HepG2 (cell line): ENCODE measurements at regions not wholly inside any gene's neighbourhood (a gene's known extent, or its start where the extent isn't known, plus 50 kb on each side); places are given as distances from the start of the nearest gene placed in this dataset.

Experiments
- ATAC-seq: fragments of 200-7000 bp; cut with Tn5 transposase; 3 replicates; pipeline ENCODE4 v1.9.1; 2020; ENCODE audit warnings: mild to moderate bottlenecking, moderate library complexity
- BruUV-seq: library from RNA; stranded (reverse); fragments of 400-500 nt; replicated peaks from 2 replicates; lab custom pipeline; 2021; lab: Mats Ljungman, UMichigan
- CTCF ChIA-PET: fragments of 300-600 bp; formaldehyde crosslinking; extraction: SDS; loops from one replicate; lab custom pipeline; 2021; ENCODE audit warnings: low total read pairs, inconsistent platforms, low intra/inter-chr PET ratio; lab: Yijun Ruan, JAX
- POLR2A ChIA-PET: fragments of 350-600 bp; sonication (Branson Sonifier 250); formaldehyde crosslinking; loops from one replicate; lab custom pipeline; 2020; ENCODE audit warnings: antibody characterized with exemption, inconsistent platforms; lab: Yijun Ruan, JAX
- DNase-seq: peaks from one replicate; pipeline ENCODE4 v3.0.0-alpha.2; 2015; ENCODE audit warnings: low spot score
- FAIRE-seq: peaks from 3 replicates; lab custom pipeline; 2011; peaks lifted over from hg19 to GRCh38; lab: Jason Lieb, UNC
- H2AFZ ChIP-seq: one replicate; pipeline ENCODE4 v1.6.1; 2011; ENCODE audit warnings: low read length, inconsistent platforms
- H3K27ac ChIP-seq: fragments of 300-600 bp; 3 replicates; pipeline ENCODE4 v1.8.0; 2011; ENCODE audit warnings: mixed run types, mild to moderate bottlenecking, mixed read lengths, low read length, inconsistent platforms; ENCODE audit not compliant: insufficient read depth; ENCODE audit errors: extremely low read length
- H3K27me3 ChIP-seq, 2 experiments: fragments of 200-600 bp in 1 of 2; 2 replicates in 1 of 2; 3 replicates in 1 of 2; pipeline versions ENCODE4 v1.6.0 to v1.8.0; 2011; ENCODE audit warnings: low read length in 2 of 2, mild to moderate bottlenecking in 2 of 2, moderate library complexity in 2 of 2, inconsistent platforms in 1 of 2; ENCODE audit not compliant: insufficient read depth in 2 of 2, control insufficient read depth in 1 of 2
- H3K36me3 ChIP-seq, 2 experiments: fragments of 200-600 bp in 1 of 2; replicated peaks in 1 of 2; 2 replicates in 1 of 2; 3 replicates in 1 of 2; pipeline versions ENCODE4 v1.5.1 to v1.8.0; 2011; ENCODE audit warnings: low read length in 2 of 2, inconsistent platforms in 1 of 2; ENCODE audit not compliant: insufficient read depth in 2 of 2, control insufficient read depth in 1 of 2
- H3K4me1 ChIP-seq: 2 replicates; pipeline ENCODE4 v1.5.1; 2012; ENCODE audit warnings: low read length, inconsistent platforms; ENCODE audit not compliant: insufficient read depth
- H3K4me2 ChIP-seq: 2 replicates; pipeline ENCODE4 v1.6.0; 2011; ENCODE audit warnings: low read depth, low read length, inconsistent platforms
- H3K4me3 ChIP-seq, 3 experiments: fragments of 200-600 bp in 1 of 3; sonication (generic), shearing (Covaris generic) in 1 of 3; replicated peaks in 1 of 3; 2 replicates each; pipeline ENCODE4 v1.5.1; 2011 to 2016; ENCODE audit warnings: low read length in 3 of 3, inconsistent platforms in 2 of 3, low read depth in 2 of 3, mild to moderate bottlenecking in 2 of 3, control low read depth in 1 of 3, mixed read lengths in 1 of 3; ENCODE audit not compliant: insufficient read depth in 1 of 3
- H3K79me2 ChIP-seq: one replicate; pipeline ENCODE4 v1.6.1; 2011; ENCODE audit warnings: low read length, inconsistent platforms; ENCODE audit not compliant: insufficient read depth
- H3K9ac ChIP-seq: 2 replicates; pipeline ENCODE4 v1.6.0; 2011; ENCODE audit warnings: mild to moderate bottlenecking, low read depth, low read length, inconsistent platforms; ENCODE audit not compliant: insufficient read depth
- H3K9me3 ChIP-seq: 2 replicates; pipeline ENCODE4 v1.5.1; 2012; ENCODE audit warnings: mild to moderate bottlenecking, low read length
- H4K20me1 ChIP-seq: 2 replicates; pipeline ENCODE4 v1.6.0; 2011; ENCODE audit warnings: inconsistent platforms, mild to moderate bottlenecking, low read length, moderate library complexity; ENCODE audit not compliant: insufficient read depth
- ARNT2 ChIP-seq: sonication (generic); formaldehyde crosslinking; IDR thresholded peaks from 2 replicates; pipeline ENCODE4 v1.8.0; 2022; ENCODE audit warnings: mild to moderate bottlenecking, low read depth, missing genetic modification reagents, moderate library complexity
- ASH2L ChIP-seq: fragments of 300-600, 200-600 bp; sonication (generic); IDR thresholded peaks from 2 replicates; pipeline ENCODE4 v1.7.0; 2017; ENCODE audit warnings: low read depth, mild to moderate bottlenecking, moderate library complexity, mixed read lengths, low read length; ENCODE audit not compliant: insufficient read length
- MLLT10 ChIP-seq: sonication (generic); formaldehyde crosslinking; IDR thresholded peaks from 2 replicates; pipeline ENCODE4 v1.4.0; 2020; ENCODE audit warnings: missing genetic modification reagents
- NBN ChIP-seq: fragments of 450-650 bp; conservative IDR thresholded peaks from 2 replicates; pipeline ENCODE4 v1.6.1; 2017
- RORA ChIP-seq: sonication (generic); formaldehyde crosslinking; IDR thresholded peaks from 2 replicates; pipeline ENCODE4 v1.5.0; 2020; ENCODE audit warnings: mild to moderate bottlenecking, missing genetic modification reagents, moderate library complexity
- SALL1 ChIP-seq: sonication (generic); formaldehyde crosslinking; IDR thresholded peaks from 2 replicates; pipeline ENCODE4 v1.8.0; 2022; ENCODE audit warnings: mild to moderate bottlenecking, missing genetic modification reagents
- STAG1 ChIP-seq: sonication (generic); formaldehyde crosslinking; IDR thresholded peaks from 2 replicates; pipeline ENCODE4 v1.4.0; 2020; ENCODE audit warnings: missing genetic modification reagents
- TEAD2 ChIP-seq: sonication (generic); formaldehyde crosslinking; IDR thresholded peaks from 2 replicates; pipeline ENCODE4 v1.9.0; 2021; ENCODE audit warnings: missing genetic modification reagents
- TEAD3 ChIP-seq: optimal IDR thresholded peaks from 2 replicates; pipeline ENCODE3; 2016; ENCODE audit warnings: borderline replicate concordance
- ZNF296 ChIP-seq: sonication (generic); formaldehyde crosslinking; conservative IDR thresholded peaks from 2 replicates; pipeline ENCODE4 v1.5.0; 2020; ENCODE audit warnings: mild to moderate bottlenecking, missing genetic modification reagents
- ZNF557 ChIP-seq: sonication (generic); formaldehyde crosslinking; IDR thresholded peaks from 2 replicates; pipeline ENCODE4 v1.4.0; 2020; ENCODE audit warnings: missing genetic modification reagents
- ZNF674 ChIP-seq: sonication (generic); formaldehyde crosslinking; IDR thresholded peaks from 2 replicates; pipeline ENCODE4 v1.5.0; 2020; ENCODE audit warnings: low read depth, mild to moderate bottlenecking, missing genetic modification reagents
- ZXDC ChIP-seq: sonication (generic); formaldehyde crosslinking; IDR thresholded peaks from 2 replicates; pipeline ENCODE4 v1.5.0; 2020; ENCODE audit warnings: mild to moderate bottlenecking, missing genetic modification reagents
- WGBS: methylation state at CpG from one replicate; pipeline ENCODE4 v1.1.6; 2017; ENCODE audit warnings: low lambda C conversion rate; 5-methylcytosine and 5-hydroxymethylcytosine counted together
- in situ Hi-C: cut with HindIII; loops from 2 replicates; pipeline ENCODE4 v1.10.0; 2017; ENCODE audit warnings: low pct_unique_long_range_greater_than_20kb; ENCODE audit not compliant: extremely low pct_ligation_motif_present
- intact Hi-C: fragments of 100-400 bp; cut with micrococcal nuclease; formaldehyde crosslinking; loops from one replicate; pipeline ENCODE4 v1.10.0; 2022; ENCODE audit not compliant: unreplicated experiment
- TF ChIP-seq, protein P1 (sequence below): sonication (generic); formaldehyde crosslinking; IDR thresholded peaks from 2 replicates; pipeline ENCODE4 v1.4.0; 2020; ENCODE audit warnings: missing genetic modification reagents, borderline replicate concordance
- TF ChIP-seq, protein P2 (sequence below): sonication (generic); IDR thresholded peaks from 2 replicates; pipeline ENCODE4 v1.6.1; 2016; ENCODE audit warnings: low read depth, borderline replicate concordance
- TF ChIP-seq, protein P3 (sequence below): sonication (generic); formaldehyde crosslinking; IDR thresholded peaks from 2 replicates; pipeline ENCODE4 v1.4.0; 2020; ENCODE audit warnings: missing genetic modification reagents, borderline replicate concordance

DNA sequence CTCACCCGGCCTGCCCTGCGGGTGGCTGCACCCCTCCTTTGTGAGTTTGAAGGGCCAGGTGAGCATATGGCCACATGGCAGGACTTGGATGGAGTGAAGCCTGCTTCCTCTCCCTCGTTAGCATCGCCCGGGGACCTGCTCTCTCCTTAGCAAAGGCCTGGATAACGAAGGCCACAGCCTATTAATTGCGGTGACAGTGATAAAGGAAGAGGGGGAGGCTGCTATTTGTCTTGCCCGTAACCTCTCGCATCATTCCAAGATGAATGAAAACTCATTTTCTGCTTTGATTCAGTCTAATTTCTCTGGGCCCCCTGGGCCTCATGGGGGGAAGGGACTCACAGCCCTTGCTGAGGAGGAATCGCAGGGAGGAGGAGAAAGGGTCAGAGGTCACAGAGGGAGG lies 68.5 kb upstream of the LHX1 start:
- no TSS peak for BruUV-seq

More for the DNA sequence above, 68.5 kb upstream of the LHX1 start:
- no peaks in the 10 kb centered on the region for H3K79me2 ChIP-seq
- H4K20me1 ChIP-seq = no peaks in the 10 kb centered on the region
- H3K4me1 ChIP-seq = no peaks in the 10 kb centered on the region
- no peak overlapping the region for H3K27ac ChIP-seq
- POLR2A ChIA-PET = no interaction called here
- H3K9ac ChIP-seq = no peak overlapping the region
- in situ Hi-C loops = no loop called here
- no peak for DNase-seq
- no peak for FAIRE-seq
- ATAC-seq = no peak
- H3K4me2 ChIP-seq = no peak overlapping the region
- intact Hi-C loops = no loop called here
- peaks cover 3 to 13% of the 10 kb centered on the region in 2 experiments; a peak in 2 of 5 replicates for H3K27me3 ChIP-seq
- TF ChIP-seq MLLT10 (CRISPR knock-in tag) = no peak
- no peak for TF ChIP-seq TEAD3 (CRISPR knock-in tag)
- TF ChIP-seq ZXDC = no peak
- no peak for TF ChIP-seq TEAD2
- TF ChIP-seq, protein P1, sequence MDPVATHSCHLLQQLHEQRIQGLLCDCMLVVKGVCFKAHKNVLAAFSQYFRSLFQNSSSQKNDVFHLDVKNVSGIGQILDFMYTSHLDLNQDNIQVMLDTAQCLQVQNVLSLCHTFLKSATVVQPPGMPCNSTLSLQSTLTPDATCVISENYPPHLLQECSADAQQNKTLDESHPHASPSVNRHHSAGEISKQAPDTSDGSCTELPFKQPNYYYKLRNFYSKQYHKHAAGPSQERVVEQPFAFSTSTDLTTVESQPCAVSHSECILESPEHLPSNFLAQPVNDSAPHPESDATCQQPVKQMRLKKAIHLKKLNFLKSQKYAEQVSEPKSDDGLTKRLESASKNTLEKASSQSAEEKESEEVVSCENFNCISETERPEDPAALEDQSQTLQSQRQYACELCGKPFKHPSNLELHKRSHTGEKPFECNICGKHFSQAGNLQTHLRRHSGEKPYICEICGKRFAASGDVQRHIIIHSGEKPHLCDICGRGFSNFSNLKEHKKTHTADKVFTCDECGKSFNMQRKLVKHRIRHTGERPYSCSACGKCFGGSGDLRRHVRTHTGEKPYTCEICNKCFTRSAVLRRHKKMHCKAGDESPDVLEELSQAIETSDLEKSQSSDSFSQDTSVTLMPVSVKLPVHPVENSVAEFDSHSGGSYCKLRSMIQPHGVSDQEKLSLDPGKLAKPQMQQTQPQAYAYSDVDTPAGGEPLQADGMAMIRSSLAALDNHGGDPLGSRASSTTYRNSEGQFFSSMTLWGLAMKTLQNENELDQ = no peak
- TF ChIP-seq STAG1 (CRISPR knock-in tag) = no peak
- no peak for TF ChIP-seq SALL1 (CRISPR knock-in tag)
- TF ChIP-seq ASH2L = no peak
- no peak for TF ChIP-seq ZNF557
- TF ChIP-seq ZNF674 (CRISPR knock-in tag) = no peak
- no peak for TF ChIP-seq RORA (CRISPR knock-in tag)
- TF ChIP-seq, protein P2, sequence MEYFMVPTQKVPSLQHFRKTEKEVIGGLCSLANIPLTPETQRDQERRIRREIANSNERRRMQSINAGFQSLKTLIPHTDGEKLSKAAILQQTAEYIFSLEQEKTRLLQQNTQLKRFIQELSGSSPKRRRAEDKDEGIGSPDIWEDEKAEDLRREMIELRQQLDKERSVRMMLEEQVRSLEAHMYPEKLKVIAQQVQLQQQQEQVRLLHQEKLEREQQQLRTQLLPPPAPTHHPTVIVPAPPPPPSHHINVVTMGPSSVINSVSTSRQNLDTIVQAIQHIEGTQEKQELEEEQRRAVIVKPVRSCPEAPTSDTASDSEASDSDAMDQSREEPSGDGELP = no peak
- no peak for TF ChIP-seq ZNF296 (CRISPR knock-in tag)
- no peak for TF ChIP-seq ARNT2 (CRISPR knock-in tag)
- TF ChIP-seq, protein P3, sequence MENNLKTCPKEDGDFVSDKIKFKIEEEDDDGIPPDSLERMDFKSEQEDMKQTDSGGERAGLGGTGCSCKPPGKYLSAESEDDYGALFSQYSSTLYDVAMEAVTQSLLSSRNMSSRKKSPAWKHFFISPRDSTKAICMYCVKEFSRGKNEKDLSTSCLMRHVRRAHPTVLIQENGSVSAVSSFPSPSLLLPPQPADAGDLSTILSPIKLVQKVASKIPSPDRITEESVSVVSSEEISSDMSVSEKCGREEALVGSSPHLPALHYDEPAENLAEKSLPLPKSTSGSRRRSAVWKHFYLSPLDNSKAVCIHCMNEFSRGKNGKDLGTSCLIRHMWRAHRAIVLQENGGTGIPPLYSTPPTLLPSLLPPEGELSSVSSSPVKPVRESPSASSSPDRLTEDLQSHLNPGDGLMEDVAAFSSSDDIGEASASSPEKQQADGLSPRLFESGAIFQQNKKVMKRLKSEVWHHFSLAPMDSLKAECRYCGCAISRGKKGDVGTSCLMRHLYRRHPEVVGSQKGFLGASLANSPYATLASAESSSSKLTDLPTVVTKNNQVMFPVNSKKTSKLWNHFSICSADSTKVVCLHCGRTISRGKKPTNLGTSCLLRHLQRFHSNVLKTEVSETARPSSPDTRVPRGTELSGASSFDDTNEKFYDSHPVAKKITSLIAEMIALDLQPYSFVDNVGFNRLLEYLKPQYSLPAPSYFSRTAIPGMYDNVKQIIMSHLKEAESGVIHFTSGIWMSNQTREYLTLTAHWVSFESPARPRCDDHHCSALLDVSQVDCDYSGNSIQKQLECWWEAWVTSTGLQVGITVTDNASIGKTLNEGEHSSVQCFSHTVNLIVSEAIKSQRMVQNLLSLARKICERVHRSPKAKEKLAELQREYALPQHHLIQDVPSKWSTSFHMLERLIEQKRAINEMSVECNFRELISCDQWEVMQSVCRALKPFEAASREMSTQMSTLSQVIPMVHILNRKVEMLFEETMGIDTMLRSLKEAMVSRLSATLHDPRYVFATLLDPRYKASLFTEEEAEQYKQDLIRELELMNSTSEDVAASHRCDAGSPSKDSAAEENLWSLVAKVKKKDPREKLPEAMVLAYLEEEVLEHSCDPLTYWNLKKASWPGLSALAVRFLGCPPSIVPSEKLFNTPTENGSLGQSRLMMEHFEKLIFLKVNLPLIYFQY (CRISPR knock-in tag) = no peak
- no peak for TF ChIP-seq NBN
- TF ChIP-seq, all 625 proteins: peak for 0
- Histone ChIP-seq H3K4me3 (no peak overlapping the region), H3K36me3 (no peaks in the 10 kb centered on the region), H2AFZ (no peak overlapping the region), H3K9me3 (no peaks in the 10 kb centered on the region)
- 59% methylated on average over 5 of the region's 10 CpGs for WGBS
- CTCF ChIA-PET = no interaction called here
